Adrenal gland (tissue), 5 donors: ENCODE measurements at regions not wholly inside any gene's neighbourhood (a gene's known extent, or its start where the extent isn't known, plus 50 kb on each side); places are given as distances from the start of the nearest gene placed in this dataset.

ENCODE experiments used
- POLR2A ChIP-seq, 2 donors: fragments of 450-650 bp; IDR thresholded peaks; one replicate each; pipeline ENCODE4 v1.6.1; 2017; ENCODE audit warnings: antibody characterized with exemption in 2 of 2, mild to moderate bottlenecking in 2 of 2, moderate library complexity in 1 of 2
- TF ChIP-seq, protein P1 (sequence below), 6 experiments: fragments of 450-650 bp in 4 of 6; fragments of 200-600 bp in 2 of 6; sonication (generic) in 1 of 6; IDR thresholded peaks; 1 replicate in 5 of 6; 2 replicates in 1 of 6; pipeline versions ENCODE4 v1.5.1 to v1.8.0; 2016 to 2021; ENCODE audit warnings: antibody characterized with exemption in 6 of 6, mild to moderate bottlenecking in 2 of 6, moderate library complexity in 1 of 6
- donor health status: DM: no; HTN: no; CAD: no.

DNA sequence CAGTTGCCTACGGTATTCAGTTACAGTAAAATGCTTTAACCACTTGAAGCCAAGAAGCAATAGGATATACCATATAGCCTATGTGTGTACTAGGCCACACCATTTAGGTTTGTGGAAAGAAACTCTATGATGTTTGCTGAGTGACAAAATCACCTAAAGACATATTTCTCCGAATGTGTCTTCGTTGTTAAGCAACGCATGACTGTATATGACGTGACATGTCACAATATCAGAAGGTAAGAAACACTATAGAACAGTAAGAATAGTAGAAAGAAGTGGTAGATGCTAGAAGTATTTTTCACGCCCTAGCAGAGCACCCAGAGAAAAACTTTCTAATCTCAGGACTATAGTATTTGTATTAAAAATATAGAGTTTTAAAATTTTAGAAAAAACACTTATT, 1188.2 kb upstream of the B3GALT2 start:
- TF ChIP-seq, protein P1, sequence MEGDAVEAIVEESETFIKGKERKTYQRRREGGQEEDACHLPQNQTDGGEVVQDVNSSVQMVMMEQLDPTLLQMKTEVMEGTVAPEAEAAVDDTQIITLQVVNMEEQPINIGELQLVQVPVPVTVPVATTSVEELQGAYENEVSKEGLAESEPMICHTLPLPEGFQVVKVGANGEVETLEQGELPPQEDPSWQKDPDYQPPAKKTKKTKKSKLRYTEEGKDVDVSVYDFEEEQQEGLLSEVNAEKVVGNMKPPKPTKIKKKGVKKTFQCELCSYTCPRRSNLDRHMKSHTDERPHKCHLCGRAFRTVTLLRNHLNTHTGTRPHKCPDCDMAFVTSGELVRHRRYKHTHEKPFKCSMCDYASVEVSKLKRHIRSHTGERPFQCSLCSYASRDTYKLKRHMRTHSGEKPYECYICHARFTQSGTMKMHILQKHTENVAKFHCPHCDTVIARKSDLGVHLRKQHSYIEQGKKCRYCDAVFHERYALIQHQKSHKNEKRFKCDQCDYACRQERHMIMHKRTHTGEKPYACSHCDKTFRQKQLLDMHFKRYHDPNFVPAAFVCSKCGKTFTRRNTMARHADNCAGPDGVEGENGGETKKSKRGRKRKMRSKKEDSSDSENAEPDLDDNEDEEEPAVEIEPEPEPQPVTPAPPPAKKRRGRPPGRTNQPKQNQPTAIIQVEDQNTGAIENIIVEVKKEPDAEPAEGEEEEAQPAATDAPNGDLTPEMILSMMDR (IDR thresholded peaks at IDR 0.05) = no peak
- TF ChIP-seq POLR2A (IDR thresholded peaks at IDR 0.05) = no peak
